GM13976 (cell line): ENCODE measurements at regions not wholly inside any gene's neighbourhood (a gene's known extent, or its start where the extent isn't known, plus 50 kb on each side); places are given as distances from the start of the nearest gene placed in this dataset.
"Not testable (repeated sequence)": the region's sequence is repeated elsewhere in the genome, so short reads cannot be mapped to it uniquely, and the experiment has no call there.

ENCODE experiments used
- DNase-seq: peaks from one replicate; pipeline ENCODE4 v3.0.0; 2012; ENCODE audit warnings: low spot score
- CTCF ChIP-seq: IDR thresholded peaks from 2 replicates; pipeline ENCODE4 v1.5.1; 2012; ENCODE audit warnings: borderline replicate concordance, mild to moderate bottlenecking; ENCODE audit not compliant: insufficient read depth; ENCODE audit errors: extremely low read depth, missing control alignments, control extremely low read depth
- in situ Hi-C: fragments of 300-500 bp; cut with MboI; formaldehyde crosslinking; loops from one replicate; pipeline ENCODE4 v1.12.0; 2022; ENCODE audit warnings: low sequenced_read_pairs, mixed read lengths, inconsistent platforms; ENCODE audit not compliant: unreplicated experiment

- no peak for TF ChIP-seq CTCF
- in situ Hi-C loops = no loop called here
- no peak for DNase-seq
Measured at GRCh38 chr2:114368705-114369104, 73.7 kb upstream of the DPP10 start.

GRCh38 chr2:114371721-114372120 lies 70.7 kb upstream of the DPP10 start:
- DNase-seq, in situ Hi-C loops: not testable (repeated sequence)

- no peak for TF ChIP-seq CTCF
- DNase-seq = no peak
- in situ Hi-C loops = no loop called here
Measured at GRCh38 chr2:114373591-114373990, 68.8 kb upstream of the DPP10 start.

GRCh38 chr2:114384441-114384840 lies 58.0 kb upstream of the DPP10 start:
- in situ Hi-C loops = no loop called here
- no peak for TF ChIP-seq CTCF
- no peak for DNase-seq

GRCh38 chr2:114389021-114389420 lies 53.4 kb upstream of the DPP10 start:
- in situ Hi-C loops = no loop called here
- TF ChIP-seq CTCF = no peak
- no peak for DNase-seq
